NCI-H146 treated with DMSO at 0.1 percent for 48 hours (cell line): ENCODE measurements at regions not wholly inside any gene's neighbourhood (a gene's known extent, or its start where the extent isn't known, plus 50 kb on each side); places are given as distances from the start of the nearest gene placed in this dataset.
"Not testable (repeated sequence)": the region's sequence is repeated elsewhere in the genome, so short reads cannot be mapped to it uniquely, and the experiment has no call there.

Source experiments
- DNase-seq: peaks from one replicate; lab custom pipeline; 2025; ENCODE audit not compliant: unreplicated experiment; lab: John Stamatoyannopoulos, UW

DNA sequence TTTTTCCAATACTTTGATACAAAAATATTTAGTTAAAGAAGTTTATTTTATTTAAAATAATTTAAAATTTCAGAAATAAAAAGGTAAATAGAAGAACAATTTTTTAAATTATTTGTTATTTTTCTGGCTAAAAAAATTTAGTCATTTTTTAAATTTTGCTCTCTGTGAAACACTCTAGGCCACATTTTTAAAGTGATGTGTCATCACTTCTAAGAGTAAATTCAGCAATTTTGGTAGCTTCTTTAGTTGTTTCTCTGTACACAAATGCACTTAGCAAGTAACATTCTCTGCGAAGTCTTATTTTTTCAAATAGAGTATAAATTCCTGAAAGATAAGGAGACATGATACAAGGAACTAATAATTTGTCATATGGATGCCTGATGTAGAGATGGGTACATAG is 760.0 kb upstream of the PRMT6 start:
- DNase-seq = no peak

DNA sequence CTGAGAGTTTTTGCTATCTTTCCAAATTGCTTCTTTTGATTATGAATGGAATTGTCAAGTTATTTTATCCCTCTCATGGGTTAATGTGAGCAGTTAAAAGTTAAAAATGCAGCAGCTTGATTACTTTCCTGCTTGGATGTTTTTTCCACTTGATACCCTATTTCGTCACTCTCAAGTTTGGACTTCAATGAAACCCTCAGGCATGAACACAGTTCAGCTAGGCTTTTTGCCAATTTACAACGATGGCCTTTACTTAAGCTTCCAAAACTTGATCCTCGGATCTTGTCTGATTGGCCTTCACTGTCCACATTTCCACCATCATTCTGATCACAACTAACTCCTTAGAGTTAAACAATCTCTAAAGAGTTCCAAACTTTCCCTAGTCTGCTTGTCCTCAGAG is 752.4 kb upstream of the PRMT6 start:
- DNase-seq = no peak

DNA sequence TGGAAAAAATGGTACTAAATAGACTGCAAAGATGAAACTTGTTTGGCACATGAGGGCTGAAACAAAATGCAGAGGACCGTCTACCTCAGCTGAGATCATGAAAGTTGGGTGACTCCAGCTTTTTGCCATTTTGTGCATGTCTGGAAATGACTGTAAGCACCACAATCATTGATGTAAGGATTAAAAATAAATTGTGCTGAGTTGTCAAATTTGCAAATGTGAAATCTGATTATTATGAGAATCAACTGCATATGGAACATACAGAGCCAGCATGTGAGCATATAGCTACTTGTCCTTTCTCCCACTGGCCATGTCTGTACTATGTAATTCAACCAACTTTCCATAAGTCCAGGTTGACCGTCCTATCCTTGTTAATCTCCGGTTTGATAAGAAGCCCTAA is 736.9 kb upstream of the PRMT6 start:
- no peak for DNase-seq

DNA sequence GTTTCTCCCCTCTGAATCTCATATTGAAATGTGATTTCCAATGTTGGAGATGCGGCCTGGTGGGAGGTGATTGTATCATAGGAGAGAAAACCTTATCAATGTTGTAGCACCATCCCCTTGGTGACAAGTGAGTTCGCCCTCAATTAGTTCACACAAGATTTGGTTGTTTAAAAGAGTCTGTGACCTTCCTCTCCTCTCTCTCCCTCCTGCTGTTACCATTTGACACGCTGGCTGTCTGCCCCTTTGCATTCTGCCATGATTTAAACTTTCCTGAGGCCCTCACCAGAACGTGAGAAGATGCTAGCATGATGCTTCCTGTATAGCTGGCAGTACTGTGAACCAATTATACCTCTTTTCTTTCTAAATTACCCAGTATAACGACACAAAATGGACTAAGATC is 730.9 kb upstream of the PRMT6 start:
- DNase-seq = no peak

DNA sequence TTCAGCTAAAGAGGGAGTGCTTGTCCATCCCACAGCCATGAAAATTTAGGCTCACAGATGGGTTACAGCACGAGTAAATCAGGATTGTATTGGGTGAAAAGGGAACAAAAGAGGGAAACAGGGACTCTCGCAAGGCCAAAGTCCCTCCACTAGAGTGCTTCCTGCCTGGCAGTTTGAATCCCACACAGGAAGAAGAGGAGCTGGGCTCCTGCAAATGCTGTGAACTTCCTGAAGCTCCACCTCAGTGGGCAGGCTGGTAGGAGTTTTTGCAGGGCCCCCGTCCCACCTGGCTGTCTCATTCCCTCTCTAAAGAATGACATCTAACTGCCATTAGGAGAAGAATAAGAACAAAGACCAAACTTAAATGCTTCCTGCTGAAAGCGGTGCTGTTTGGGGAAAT is 712.0 kb upstream of the PRMT6 start:
- DNase-seq = no peak

DNA sequence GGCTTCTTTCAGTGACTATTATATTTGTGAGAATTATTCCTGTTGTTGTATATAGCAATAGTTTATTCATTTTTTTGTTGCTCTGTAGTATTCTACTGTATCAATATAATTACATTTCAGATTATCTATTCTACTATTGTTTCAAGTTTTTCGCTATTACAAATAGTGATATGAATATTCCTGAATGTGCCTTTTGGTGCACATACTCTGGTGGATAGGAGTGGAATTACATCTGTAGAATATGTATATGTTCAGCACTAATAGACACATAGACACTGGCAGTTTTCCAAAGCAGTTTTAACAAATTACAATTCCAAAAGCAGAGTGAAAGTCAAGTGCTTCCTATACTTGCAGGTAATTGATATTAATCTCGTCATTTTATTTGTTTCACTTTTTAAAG is 696.2 kb upstream of the PRMT6 start:
- DNase-seq = no peak

DNA sequence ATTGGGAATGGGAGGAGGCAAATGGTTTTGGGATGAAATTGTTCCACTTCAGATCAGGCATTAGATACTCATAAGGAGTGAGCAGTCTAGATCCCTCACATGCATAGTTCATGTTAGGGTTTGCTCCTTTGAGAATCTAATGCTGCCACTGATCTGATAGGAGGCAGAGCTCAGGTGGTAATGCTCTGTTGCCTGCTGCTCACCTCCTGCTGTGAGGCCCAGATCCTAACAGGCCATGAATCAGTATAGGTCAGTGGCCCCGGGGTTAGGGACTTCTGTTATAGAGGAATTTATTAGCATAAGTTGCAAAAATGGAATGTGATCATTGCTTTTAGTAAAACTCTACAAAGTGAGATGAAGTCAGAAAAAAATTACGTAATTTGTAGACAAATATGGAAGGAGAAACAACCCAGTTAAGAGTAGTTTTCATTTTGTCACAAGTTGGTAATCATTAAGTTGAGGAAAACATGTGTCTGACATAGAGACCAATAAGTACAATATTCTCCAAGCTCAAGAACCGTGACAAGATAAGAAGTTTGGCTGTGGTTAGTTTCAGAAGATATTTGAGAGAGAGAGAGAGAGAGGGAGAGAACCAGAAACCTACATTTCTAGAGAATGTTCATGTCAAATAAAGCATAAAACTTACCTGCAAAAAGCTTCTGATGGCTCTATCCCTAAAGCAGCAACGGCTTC is 689.7 kb upstream of the PRMT6 start:
- DNase-seq = no peak

DNA sequence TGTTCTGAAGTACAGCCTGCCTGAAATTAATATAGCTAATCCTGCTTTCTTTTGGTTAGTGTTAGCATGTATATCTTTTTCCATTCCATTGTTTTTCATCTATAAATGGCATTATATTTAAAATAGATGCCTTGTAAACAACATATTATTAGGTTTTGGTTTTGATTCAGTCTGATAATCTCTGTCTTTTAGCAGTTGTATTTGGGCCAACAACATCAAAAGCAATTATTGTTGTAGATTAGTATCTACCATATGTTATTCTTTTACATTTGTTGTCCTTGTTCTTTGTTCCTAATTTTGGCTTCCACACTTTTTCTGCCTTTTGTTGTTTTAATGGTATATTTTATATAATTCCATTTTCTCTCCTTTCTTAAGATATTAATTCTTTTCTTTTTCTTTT is 678.2 kb upstream of the PRMT6 start:
- no peak for DNase-seq

DNA sequence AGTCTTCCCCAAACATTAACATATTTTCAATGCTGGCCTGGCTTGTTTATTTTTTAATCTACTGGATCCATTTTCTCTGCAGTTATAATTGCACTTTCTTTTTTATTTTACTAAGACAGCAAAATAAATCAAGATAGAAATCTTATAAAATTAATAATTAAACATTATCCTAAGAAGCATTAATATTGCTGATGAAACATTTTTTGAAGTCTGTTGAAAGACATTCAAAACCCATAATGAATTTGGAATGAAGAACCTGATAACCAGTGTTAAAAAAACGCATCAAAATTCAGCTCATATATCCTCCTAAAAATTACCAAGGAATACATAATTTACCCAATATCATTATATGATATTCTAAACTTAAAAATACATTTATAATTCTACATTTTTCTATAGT is 675.7 kb upstream of the PRMT6 start:
- DNase-seq = no peak

DNA sequence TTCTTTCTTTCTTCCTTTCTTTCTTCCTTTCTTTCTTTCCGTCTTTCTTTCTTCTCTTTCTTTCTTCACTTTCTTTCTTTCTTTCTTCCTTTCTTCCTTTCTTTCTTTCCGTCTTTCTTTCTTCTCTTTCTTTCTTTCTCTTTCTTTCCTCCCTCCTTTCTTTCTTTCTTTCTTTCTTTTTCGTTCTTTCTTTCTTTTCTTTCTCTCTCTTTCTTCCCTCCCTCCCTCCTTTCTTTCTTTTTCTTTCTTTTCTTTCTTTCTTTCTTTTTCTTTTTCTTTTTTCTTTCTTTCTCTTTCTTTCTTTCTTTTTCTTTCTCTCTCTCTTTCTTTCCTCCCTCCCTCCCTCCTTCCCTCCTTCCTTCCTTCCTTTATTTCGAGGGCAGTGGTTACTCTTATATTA is 667.3 kb upstream of the PRMT6 start:
- DNase-seq = not testable (repeated sequence)

DNA sequence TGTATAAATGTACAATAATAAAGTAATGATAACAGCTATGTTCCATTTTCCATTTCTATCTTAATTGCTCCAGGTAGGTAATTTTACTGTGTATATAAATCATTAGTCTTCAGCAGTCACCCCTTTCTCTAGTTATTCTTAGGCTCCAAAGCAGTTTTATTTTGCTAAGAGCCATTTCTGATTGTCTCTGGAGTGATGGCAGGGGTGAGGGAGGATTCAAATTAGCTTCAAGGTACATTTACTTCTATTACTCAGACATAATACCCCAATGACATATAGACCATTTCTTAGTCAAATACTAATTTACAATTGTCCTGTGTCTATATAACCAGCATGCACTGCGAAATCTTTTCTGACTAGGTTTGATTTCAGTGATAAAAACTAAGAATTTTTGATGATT is 663.4 kb upstream of the PRMT6 start:
- DNase-seq = no peak

DNA sequence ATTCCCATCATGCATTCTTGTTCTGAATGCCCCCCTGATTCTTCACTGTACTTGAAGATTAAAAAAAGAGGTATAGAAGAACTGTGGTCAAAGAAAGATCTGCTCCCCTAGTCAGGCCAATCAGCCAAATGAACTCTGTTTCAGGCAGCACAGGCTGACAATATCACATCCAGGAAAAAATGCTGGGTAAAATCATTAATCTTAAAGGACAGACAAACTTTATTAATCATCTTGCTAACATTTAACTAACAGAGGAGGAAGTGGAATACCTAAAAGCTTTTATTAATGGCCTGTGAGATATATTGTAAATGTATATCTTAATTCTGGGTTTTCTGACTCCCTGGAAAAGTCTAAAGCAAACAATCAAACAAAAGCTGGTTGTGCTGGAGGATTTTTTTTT is 660.5 kb upstream of the PRMT6 start:
- no peak for DNase-seq

DNA sequence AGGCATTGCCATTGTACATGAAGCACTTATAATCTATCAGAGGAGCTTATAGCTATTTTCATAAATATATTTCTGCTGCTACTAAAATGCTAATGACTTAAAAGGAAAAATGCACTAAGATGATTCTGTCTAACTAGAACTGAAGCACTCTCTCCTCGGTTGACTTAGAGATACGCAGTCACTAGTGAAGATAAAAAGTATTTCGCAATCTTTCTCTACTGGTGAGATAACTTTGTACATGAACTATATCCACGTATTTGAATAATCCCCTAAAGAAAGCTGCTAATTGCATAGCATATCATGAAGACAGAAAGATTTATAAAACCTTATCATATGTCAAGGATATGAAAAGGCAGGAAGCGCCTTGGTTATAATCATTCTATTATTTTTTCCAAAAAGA is 658.1 kb upstream of the PRMT6 start:
- DNase-seq = no peak

DNA sequence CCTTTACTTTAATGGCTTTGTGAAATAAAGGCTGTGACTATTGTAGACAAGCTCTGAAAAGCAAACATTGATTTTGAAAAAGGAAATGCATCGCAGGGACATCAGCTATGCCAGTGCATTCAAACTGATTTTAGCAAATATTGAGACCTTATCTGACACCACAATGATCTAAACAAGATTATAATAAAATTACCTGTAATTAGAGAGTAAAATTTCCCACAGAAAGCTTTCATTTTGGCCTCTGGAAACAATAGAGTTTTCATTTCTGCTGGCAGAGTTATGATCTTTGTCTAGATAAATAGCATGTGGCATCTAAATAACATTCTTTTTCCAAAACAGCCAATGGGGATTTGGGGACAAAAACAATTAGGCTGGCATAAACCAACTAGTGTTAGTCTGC is 650.4 kb upstream of the PRMT6 start:
- peak; percentile 51 for DNase-seq

DNA sequence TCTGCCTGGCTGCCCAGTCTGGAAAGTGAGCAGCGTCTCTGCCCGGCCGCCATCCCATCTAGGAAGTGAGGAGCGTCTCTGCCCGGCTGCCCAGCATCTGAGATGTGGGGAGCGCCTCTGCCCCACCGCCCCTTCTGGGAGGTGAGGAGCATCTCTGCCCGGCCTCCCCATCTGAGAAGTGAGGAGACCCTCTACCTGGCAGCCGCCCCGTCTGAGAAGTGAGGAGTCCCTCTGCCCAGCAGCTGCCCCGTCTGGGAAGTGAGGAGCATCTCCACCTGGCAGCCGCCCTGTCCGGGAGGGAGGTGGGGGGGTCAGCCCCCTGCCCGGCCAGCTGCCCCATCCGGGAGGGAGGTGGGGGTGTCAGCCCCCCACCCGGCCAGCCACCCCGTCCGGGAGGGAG is 644.2 kb upstream of the PRMT6 start:
- not testable (repeated sequence) for DNase-seq

DNA sequence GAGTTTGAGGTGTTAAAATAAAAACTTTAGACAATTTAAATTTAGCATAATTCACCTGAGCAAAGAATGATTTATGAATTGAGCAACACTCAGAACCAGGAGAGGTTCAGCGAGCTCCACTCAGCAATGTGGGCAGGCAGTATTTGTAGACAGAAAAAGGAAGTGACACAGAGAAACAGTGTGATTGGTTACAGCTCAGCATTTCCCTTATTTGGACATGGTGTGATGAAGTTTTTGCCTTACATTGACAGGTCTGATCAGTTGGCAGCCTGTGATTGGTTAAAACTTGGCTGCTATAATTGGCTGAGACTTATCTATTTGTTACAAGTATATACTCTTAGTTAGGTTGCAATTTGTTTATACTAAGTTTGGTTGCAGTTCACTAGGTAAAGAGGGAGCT is 621.2 kb upstream of the PRMT6 start:
- DNase-seq = no peak

DNA sequence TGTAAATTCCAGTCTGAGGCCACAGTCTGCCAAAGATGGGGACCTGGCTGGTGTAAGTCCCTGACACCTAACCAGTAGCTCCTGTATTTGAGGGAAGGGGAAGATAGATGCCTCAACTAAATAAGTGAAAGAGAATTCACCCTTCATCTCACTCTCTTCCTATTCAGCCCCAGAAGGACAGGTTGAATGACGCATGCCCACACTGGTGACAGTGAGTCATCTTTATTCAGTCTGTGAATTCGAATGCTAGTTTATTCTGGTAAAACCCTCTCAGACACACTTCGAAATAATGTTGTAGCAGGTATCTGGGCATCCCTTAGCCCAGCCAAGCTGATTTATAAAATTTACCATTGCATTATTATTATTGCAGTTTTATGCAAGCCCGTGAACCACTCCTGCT is 617.0 kb upstream of the PRMT6 start:
- DNase-seq = no peak

DNA sequence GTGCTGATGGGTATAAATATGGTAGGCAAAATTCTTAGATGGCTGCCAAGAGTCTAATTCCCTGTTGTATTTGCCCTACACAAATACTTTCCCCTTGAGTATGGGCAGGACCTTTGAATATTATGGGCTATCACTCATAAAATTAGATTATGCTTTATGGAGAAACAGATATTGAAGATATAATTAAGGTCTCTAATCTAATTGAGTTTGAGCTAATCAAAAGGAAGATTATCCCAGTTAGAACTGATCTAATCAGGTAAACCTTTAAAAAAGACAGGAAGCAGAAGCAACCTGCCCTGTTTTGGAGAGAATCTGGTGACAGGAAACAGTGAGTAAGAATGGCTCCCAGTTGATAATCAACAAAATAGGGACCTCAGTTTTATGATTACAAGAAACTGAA is 609.0 kb upstream of the PRMT6 start:
- DNase-seq = no peak

DNA sequence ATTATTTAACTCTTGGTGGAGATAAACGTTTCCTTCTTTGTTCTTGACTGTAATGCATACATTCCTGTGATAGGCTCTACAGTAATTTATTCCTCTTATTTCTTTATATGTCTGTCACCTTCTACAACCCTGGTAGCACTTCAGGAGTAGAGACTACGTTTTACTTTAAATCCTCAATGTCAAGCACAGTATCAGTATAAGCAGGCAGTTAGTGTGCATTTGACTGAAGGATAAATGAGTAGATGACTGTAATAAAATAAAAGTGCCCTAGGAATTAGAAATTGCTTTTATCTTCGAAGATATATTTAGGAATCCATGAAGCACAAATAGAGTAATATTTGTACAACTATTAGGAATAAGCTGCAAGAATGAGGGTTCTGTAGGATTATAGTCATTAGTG is 599.6 kb upstream of the PRMT6 start:
- peak; percentile 86 for DNase-seq

DNA sequence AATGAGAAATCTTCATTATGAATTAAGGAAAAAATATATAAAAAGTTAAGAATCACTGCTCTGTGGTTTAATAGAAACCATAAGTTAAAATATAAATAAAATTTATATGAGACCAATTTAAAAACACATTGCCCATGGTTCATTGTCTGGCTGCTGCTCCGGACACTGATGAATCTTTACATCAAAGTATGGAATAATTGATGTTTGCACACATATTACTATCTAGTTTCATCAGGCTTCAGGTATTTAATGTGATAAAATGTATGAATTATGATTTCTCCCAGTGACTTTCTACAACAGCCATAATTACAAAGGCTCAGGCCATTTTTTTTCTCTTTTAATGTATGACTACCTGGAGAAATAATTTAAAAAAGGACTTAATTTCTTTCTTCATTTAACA is 599.1 kb upstream of the PRMT6 start:
- DNase-seq = no peak

DNA sequence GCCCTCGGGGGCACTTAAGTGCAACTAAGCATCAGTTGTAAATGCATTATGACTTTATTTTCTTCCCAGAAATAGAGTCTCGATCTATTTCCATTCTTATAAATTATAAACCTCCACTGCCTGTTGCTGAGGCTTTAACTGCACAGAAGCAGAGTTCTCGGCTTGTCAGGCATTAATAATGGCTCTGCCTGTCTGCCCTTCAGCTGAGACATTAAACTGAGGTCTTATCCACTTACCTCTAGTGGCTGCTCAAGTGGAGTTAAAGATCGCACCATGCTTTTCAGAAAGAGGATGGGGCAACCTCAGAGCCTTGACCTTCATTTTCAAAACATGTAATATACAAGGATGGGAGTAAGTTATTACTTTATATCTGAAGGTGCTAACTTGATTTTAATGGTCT is 597.6 kb upstream of the PRMT6 start:
- no peak for DNase-seq

DNA sequence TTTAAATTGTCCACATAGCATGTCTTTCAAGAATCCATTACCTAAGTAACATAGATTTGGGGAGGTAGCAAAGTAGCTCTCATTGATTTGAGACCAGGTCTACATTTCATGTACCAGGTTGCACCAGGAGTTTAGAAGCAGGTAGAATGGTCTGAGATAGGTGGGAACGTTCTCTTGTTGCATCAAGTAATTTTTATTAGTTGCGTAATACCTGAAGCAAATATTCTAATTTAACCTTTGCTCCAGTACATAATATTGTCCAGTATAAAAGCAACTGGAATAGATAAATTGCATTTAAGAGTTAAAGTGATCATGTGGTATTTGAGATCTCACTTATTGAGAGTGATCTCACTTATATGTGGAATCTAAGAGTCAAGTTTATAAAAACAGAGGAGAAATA is 597.1 kb upstream of the PRMT6 start:
- DNase-seq = no peak

DNA sequence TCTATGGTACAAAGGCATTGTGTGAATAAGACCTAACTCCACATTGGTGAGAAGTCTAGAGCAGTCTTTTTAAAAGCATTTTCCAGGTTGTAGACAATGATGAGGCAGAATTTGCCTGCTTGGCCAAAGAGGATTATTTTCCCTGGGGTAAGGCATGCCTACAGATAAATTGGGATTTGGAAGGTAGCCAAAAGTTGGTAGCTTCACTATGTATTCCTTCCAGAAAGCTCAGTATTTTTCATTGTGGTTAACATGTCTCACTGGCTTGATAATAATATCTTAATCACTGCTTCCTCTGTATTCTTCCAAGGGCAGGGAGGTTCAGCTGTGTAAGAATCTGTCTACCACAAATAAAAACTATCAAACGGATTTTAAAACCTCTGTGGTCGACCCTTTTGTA is 590.8 kb upstream of the PRMT6 start:
- DNase-seq = no peak

DNA sequence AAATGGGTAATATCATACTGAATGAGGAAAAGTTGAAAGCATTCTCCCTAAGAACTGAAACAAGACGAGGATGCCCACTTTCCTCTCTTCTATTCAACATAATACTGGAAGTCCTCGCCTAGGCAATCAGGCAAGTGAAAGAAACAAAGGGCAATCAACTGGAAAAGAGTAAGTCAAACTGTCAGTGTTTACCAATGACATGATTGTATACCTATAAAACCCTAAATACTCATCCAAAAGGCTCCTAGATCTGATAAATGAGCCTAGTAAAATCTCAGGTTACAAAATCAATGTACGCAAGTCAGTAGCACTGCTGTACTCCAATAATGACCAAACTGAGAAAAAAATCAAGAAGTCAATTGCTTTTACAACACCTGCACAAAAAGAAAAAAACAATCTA is 575.8 kb upstream of the PRMT6 start:
- peak; percentile 58 for DNase-seq
